ENCODE measurements at regions not wholly inside any gene's neighbourhood (a gene's known extent, or its start where the extent isn't known, plus 50 kb on each side); places are given as distances from the start of the nearest gene placed in this dataset.

GRCh38 chrX:16222151-16222550, 54.9 kb downstream of the MAGEB17 start:
- DNase-seq: no peak

GRCh38 chrX:16223385-16223784, 56.1 kb downstream of the MAGEB17 start:
- DNase-seq: no peak

GRCh38 chrX:16239211-16239610, 71.9 kb downstream of the MAGEB17 start:
- DNase-seq: no peak

- no peak for DNase-seq
Measured at GRCh38 chrX:16240231-16240905, 73.1 kb downstream of the MAGEB17 start.

GRCh38 chrX:16240968-16241367, 73.7 kb downstream of the MAGEB17 start:
- no peak for DNase-seq

GRCh38 chrX:16250296-16250695, 83.0 kb downstream of the MAGEB17 start:
- DNase-seq: no peak

GRCh38 chrX:16251782-16252181, 84.5 kb downstream of the MAGEB17 start:
- DNase-seq: no peak

- DNase-seq: no peak
Measured at GRCh38 chrX:16258882-16259281, 91.6 kb downstream of the MAGEB17 start.

GRCh38 chrX:16267431-16267830, 100.2 kb downstream of the MAGEB17 start:
- DNase-seq: no peak

- DNase-seq: no peak
Measured at GRCh38 chrX:16268206-16268605, 100.9 kb downstream of the MAGEB17 start.

GRCh38 chrX:16278927-16279326, 111.6 kb downstream of the MAGEB17 start:
- DNase-seq: no peak

- no peak for DNase-seq
Measured at GRCh38 chrX:16282209-16282608, 114.9 kb downstream of the MAGEB17 start.

GRCh38 chrX:16284842-16285241, 117.6 kb downstream of the MAGEB17 start:
- no peak for DNase-seq

GRCh38 chrX:16290997-16291396, 123.7 kb downstream of the MAGEB17 start:
- no peak for DNase-seq

GRCh38 chrX:16300831-16301230, 133.6 kb downstream of the MAGEB17 start:
- no peak for DNase-seq

GRCh38 chrX:16304751-16305150, 137.5 kb downstream of the MAGEB17 start:
- DNase-seq: no peak

- no peak for DNase-seq
Measured at GRCh38 chrX:16305187-16305586, 137.9 kb downstream of the MAGEB17 start.

GRCh38 chrX:16307950-16308349, 140.7 kb downstream of the MAGEB17 start:
- no peak for DNase-seq

- no peak for DNase-seq
Measured at GRCh38 chrX:16308773-16309172, 141.5 kb downstream of the MAGEB17 start.

- no peak for DNase-seq
Measured at GRCh38 chrX:16310326-16310725, 143.0 kb downstream of the MAGEB17 start.

- no peak for DNase-seq
Measured at GRCh38 chrX:16311671-16312070, 144.4 kb downstream of the MAGEB17 start.

GRCh38 chrX:16312761-16313623, 145.7 kb downstream of the MAGEB17 start:
- DNase-seq: no peak

- no peak for DNase-seq
Measured at GRCh38 chrX:16316331-16316730, 149.1 kb downstream of the MAGEB17 start.

Data from nucleus accumbens (tissue), 56 donors.